GM13977 (cell line): ENCODE measurements at regions not wholly inside any gene's neighbourhood (a gene's known extent, or its start where the extent isn't known, plus 50 kb on each side); places are given as distances from the start of the nearest gene placed in this dataset.

ENCODE experiments used
- DNase-seq: peaks from one replicate; pipeline ENCODE4 v3.0.0; 2012; ENCODE audit warnings: low spot score
- CTCF ChIP-seq: IDR thresholded peaks from 2 replicates; pipeline ENCODE4 v1.5.1; 2012; ENCODE audit warnings: mild to moderate bottlenecking, control low read depth; ENCODE audit not compliant: insufficient read depth; ENCODE audit errors: extremely low read depth, missing control alignments
- in situ Hi-C: fragments of 300-500 bp; cut with MboI; formaldehyde crosslinking; loops from one replicate; pipeline ENCODE4 v1.12.0; 2022; ENCODE audit warnings: low sequenced_read_pairs, low pct_unique_long_range_greater_than_20kb, mixed read lengths, inconsistent platforms; ENCODE audit not compliant: unreplicated experiment

GRCh38 chr6:105992315-105992961 lies 93.7 kb upstream of the PRDM1 start:
- no peak for TF ChIP-seq CTCF
- DNase-seq = peak; percentile 96
- in situ Hi-C loops = no loop called here

GRCh38 chr6:105991561-105992314 lies 94.4 kb upstream of the PRDM1 start:
- no peak for TF ChIP-seq CTCF
- in situ Hi-C loops = no loop called here
- peak; percentile 54 for DNase-seq

- no peak for DNase-seq
- TF ChIP-seq CTCF = no peak
- in situ Hi-C loops = no loop called here
Measured at GRCh38 chr6:105990151-105990550, 96.0 kb upstream of the PRDM1 start.

- in situ Hi-C loops = no loop called here
- no peak for TF ChIP-seq CTCF
- no peak for DNase-seq
Measured at GRCh38 chr6:105988812-105989577, 97.1 kb upstream of the PRDM1 start.

GRCh38 chr6:105988321-105988720 lies 97.8 kb upstream of the PRDM1 start:
- TF ChIP-seq CTCF = no peak
- no peak for DNase-seq
- in situ Hi-C loops = no loop called here

GRCh38 chr6:105987516-105987915 lies 98.6 kb upstream of the PRDM1 start:
- in situ Hi-C loops = no loop called here
- DNase-seq = no peak
- no peak for TF ChIP-seq CTCF
